Prostate gland (tissue), 2 donors: ENCODE measurements at regions not wholly inside any gene's neighbourhood (a gene's known extent, or its start where the extent isn't known, plus 50 kb on each side); places are given as distances from the start of the nearest gene placed in this dataset.

ENCODE experiments used
- CTCF ChIP-seq, 4 experiments: fragments of 200-600 bp in 2 of 4; fragments of 450-650 bp in 2 of 4; sonication (generic) in 2 of 4; IDR thresholded peaks; 1 replicate in 3 of 4; 2 replicates in 1 of 4; pipeline ENCODE4 v1.5.1; 2016 to 2019; ENCODE audit warnings: antibody characterized with exemption in 4 of 4, mild to moderate bottlenecking in 2 of 4, moderate library complexity in 2 of 4
- POLR2AphosphoS5 ChIP-seq: sonication (generic); formaldehyde crosslinking; IDR thresholded peaks from one replicate; pipeline ENCODE4 v1.6.1; 2017; ENCODE audit warnings: antibody characterized with exemption

DNA sequence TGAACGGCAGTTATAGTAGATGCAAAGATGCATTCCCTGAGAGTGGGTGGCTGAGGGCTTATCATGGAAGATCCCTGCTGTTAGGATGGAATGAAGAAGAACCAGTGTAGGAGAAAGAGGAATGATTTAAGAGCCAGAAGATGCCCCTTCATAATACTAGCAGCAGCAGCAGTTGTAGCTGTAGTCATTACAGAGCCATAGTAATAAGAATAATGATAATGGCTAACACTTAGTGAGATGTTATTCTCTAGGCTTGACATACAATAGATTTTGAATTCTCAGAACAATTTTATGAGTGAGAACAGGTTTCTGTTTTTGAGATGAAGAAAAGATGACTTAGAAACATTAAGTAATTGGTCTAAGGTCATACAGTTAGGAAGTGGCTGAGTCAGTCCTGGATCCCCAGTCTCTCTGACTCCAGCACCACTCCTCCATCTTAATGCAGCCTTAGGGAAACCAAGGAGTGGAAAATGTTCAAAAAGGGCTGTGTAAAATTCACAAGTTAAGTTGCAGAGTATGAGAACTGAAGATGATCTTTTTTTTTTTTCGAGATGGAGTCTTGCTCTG, 459.4 kb upstream of the SGCD start:
- no peak for TF ChIP-seq CTCF (IDR thresholded peaks at IDR 0.05)
- no peak for TF ChIP-seq POLR2AphosphoS5
